Stimulated activated CD4-positive, alpha-beta T cell treated with anti-CD3 and anti-CD28 coated beads, Interleukin-15, amount 100 ng/mL, for 24 hours (primary cell): ENCODE measurements at regions not wholly inside any gene's neighbourhood (a gene's known extent, or its start where the extent isn't known, plus 50 kb on each side); places are given as distances from the start of the nearest gene placed in this dataset.

Experiments
- DNase-seq: peaks from one replicate; pipeline ENCODE4 v3.0.0-alpha.2; 2020

GRCh38 chr2:5315041-5315440, 377.1 kb upstream of the SOX11 start:
- no peak for DNase-seq

GRCh38 chr2:5315512-5315911, 376.7 kb upstream of the SOX11 start:
- DNase-seq = no peak

GRCh38 chr2:5316001-5316490, 376.1 kb upstream of the SOX11 start:
- DNase-seq = no peak

GRCh38 chr2:5319493-5319892, 372.7 kb upstream of the SOX11 start:
- no peak for DNase-seq

GRCh38 chr2:5322396-5322795, 369.8 kb upstream of the SOX11 start:
- no peak for DNase-seq

- no peak for DNase-seq
Observed at GRCh38 chr2:5325523-5325922, 366.7 kb upstream of the SOX11 start.

GRCh38 chr2:5328826-5329225, 363.4 kb upstream of the SOX11 start:
- DNase-seq = no peak

- no peak for DNase-seq
Observed at GRCh38 chr2:5329763-5330162, 362.4 kb upstream of the SOX11 start.

- DNase-seq = no peak
Observed at GRCh38 chr2:5330961-5331360, 361.2 kb upstream of the SOX11 start.

GRCh38 chr2:5332925-5333324, 359.3 kb upstream of the SOX11 start:
- no peak for DNase-seq

GRCh38 chr2:5339473-5339872, 352.7 kb upstream of the SOX11 start:
- no peak for DNase-seq

- DNase-seq = no peak
Observed at GRCh38 chr2:5343785-5344335, 348.3 kb upstream of the SOX11 start.

- no peak for DNase-seq
Observed at GRCh38 chr2:5352286-5352685, 339.9 kb upstream of the SOX11 start.

- DNase-seq = no peak
Observed at GRCh38 chr2:5353565-5353964, 338.6 kb upstream of the SOX11 start.

GRCh38 chr2:5359397-5359796, 332.8 kb upstream of the SOX11 start:
- DNase-seq = no peak

- no peak for DNase-seq
Observed at GRCh38 chr2:5360081-5360480, 332.1 kb upstream of the SOX11 start.

GRCh38 chr2:5364361-5364760, 327.8 kb upstream of the SOX11 start:
- no peak for DNase-seq

GRCh38 chr2:5365871-5366461, 326.2 kb upstream of the SOX11 start:
- peak; percentile 69 for DNase-seq

GRCh38 chr2:5367321-5367720, 324.9 kb upstream of the SOX11 start:
- no peak for DNase-seq

- no peak for DNase-seq
Observed at GRCh38 chr2:5368263-5368662, 323.9 kb upstream of the SOX11 start.

- DNase-seq = no peak
Observed at GRCh38 chr2:5369510-5369909, 322.7 kb upstream of the SOX11 start.

- no peak for DNase-seq
Observed at GRCh38 chr2:5370158-5370557, 322.0 kb upstream of the SOX11 start.

- no peak for DNase-seq
Observed at GRCh38 chr2:5372141-5372540, 320.0 kb upstream of the SOX11 start.

- no peak for DNase-seq
Observed at GRCh38 chr2:5373200-5373599, 319.0 kb upstream of the SOX11 start.

GRCh38 chr2:5374762-5375161, 317.4 kb upstream of the SOX11 start:
- DNase-seq = no peak
